SH-SY5Y (cell line): ENCODE measurements at regions not wholly inside any gene's neighbourhood (a gene's known extent, or its start where the extent isn't known, plus 50 kb on each side); places are given as distances from the start of the nearest gene placed in this dataset.

ENCODE experiments used
- GATA2 ChIP-seq: IDR thresholded peaks from 2 replicates; pipeline ENCODE4 v1.6.1; 2011; ENCODE audit warnings: mild to moderate bottlenecking, low read depth, low read length
- GATA3 ChIP-seq: IDR thresholded peaks from 2 replicates; pipeline ENCODE4 v1.6.1; 2011; ENCODE audit warnings: low read depth, mild to moderate bottlenecking, low read length, moderate library complexity

- TF ChIP-seq GATA2, result no peak
- TF ChIP-seq GATA3, result no peak
Observed at GRCh38 chr2:118764855-118765254, 82.6 kb downstream of the EN1 start.
